Aorta (tissue), 5 donors: ENCODE measurements at regions not wholly inside any gene's neighbourhood (a gene's known extent, or its start where the extent isn't known, plus 50 kb on each side); places are given as distances from the start of the nearest gene placed in this dataset.

Source experiments
- ATAC-seq: fragments of 200-7000 bp; cut with Tn5 transposase; one replicate; pipeline ENCODE4 v1.9.1; 2022; ENCODE audit warnings: moderate library complexity; ENCODE audit not compliant: low FRiP score
- DNase-seq, 2 donors: peaks; one replicate each; pipeline ENCODE4 v3.0.0-alpha.2; 2020
- H3K27ac ChIP-seq, 2 donors: one replicate each; pipeline ENCODE4 v1.5.1; 2013; ENCODE audit warnings: low read length in 2 of 2, mild to moderate bottlenecking in 2 of 2, moderate library complexity in 2 of 2, control low read depth in 1 of 2, inconsistent platforms in 1 of 2, low read depth in 1 of 2
- H3K27me3 ChIP-seq, 2 donors: one replicate each; pipeline ENCODE4 v1.6.1; 2013; ENCODE audit warnings: control low read depth in 1 of 2, low read length in 1 of 2, mild to moderate bottlenecking in 1 of 2, moderate library complexity in 1 of 2; ENCODE audit not compliant: insufficient read depth in 2 of 2, control insufficient read depth in 1 of 2
- H3K36me3 ChIP-seq, 2 donors: one replicate each; pipeline ENCODE4 v1.6.1; 2013; ENCODE audit warnings: control low read depth in 1 of 2, low read length in 1 of 2, mild to moderate bottlenecking in 1 of 2; ENCODE audit not compliant: insufficient read depth in 2 of 2, control insufficient read depth in 1 of 2
- H3K4me1 ChIP-seq, 2 donors: one replicate each; pipeline ENCODE4 v1.6.1; 2013; ENCODE audit warnings: low read length in 2 of 2, control low read depth in 1 of 2, mild to moderate bottlenecking in 1 of 2, moderate library complexity in 1 of 2; ENCODE audit not compliant: insufficient read depth in 2 of 2, control insufficient read depth in 1 of 2
- H3K4me3 ChIP-seq, 2 donors: one replicate each; pipeline ENCODE4 v1.5.1; 2013; ENCODE audit warnings: low read length in 2 of 2, control low read depth in 1 of 2, mild to moderate bottlenecking in 1 of 2
- H3K9me3 ChIP-seq: one replicate; pipeline ENCODE4 v1.6.1; 2013; ENCODE audit warnings: mild to moderate bottlenecking, low read length; ENCODE audit not compliant: control insufficient read depth
- WGBS, 2 donors: extraction: QIAGEN DNeasy Blood & Tissue Kit; methylation state at CpG; one replicate each; pipeline ENCODE4 v1.1.7; 2013; 5-methylcytosine and 5-hydroxymethylcytosine counted together
- intact Hi-C, 2 donors: fragments of 100-400 bp; cut with DNase I; formaldehyde crosslinking; loops; one replicate each; pipeline versions ENCODE4 v1.14.2 to v1.15.0; 2022
- donor health status: healthy with polysubstance abuse.
- donor health status: Bipolar disorder and iron deficiency.
- donor health status: DM: no; HTN: no; CAD: no.
- donor health status: DM: no; HTN: no; CAD: no.
- donor health status: DM: yes; HTN: yes; CAD: no.

GRCh38 chr1:223003549-223003948 is 139.5 kb downstream of the TLR5 start:
- no peak for DNase-seq
- Histone ChIP-seq H3K27ac (no peak overlapping the region), H3K4me3 (no peak overlapping the region), H3K4me1 (peaks cover 0 to 6% of the 10 kb centered on the region in 2 donors), H3K9me3 (no peaks in the 10 kb centered on the region), H3K36me3 (peaks cover 0 to 4% of the 10 kb centered on the region in 2 donors), H3K27me3 (no peaks in the 10 kb centered on the region)
- WGBS, 2 donors = 96 to 97% methylated on average over 9 of the region's 9 CpGs
- intact Hi-C loops = loop anchor here in 1 of 2 donors (10.0 kb wide), 1 partner anchor 209 kb away; no protein-coding TSS in a partner anchor
- no peak for ATAC-seq

GRCh38 chr1:223006371-223006770 is 136.7 kb downstream of the TLR5 start:
- 93 to 96% methylated on average over 5 of the region's 5 CpGs for WGBS, 2 donors
- Histone ChIP-seq H3K27ac (no peak overlapping the region), H3K4me1 (no peaks in the 10 kb centered on the region), H3K27me3 (no peaks in the 10 kb centered on the region), H3K36me3 (peaks cover 0 to 4% of the 10 kb centered on the region in 2 donors), H3K9me3 (no peaks in the 10 kb centered on the region), H3K4me3 (no peak overlapping the region)
- no peak for DNase-seq
- intact Hi-C loops = loop anchor here in 1 of 2 donors (10.0 kb wide), 1 partner anchor 212 kb away; no protein-coding TSS in a partner anchor
- ATAC-seq = no peak

GRCh38 chr1:223006917-223007648 is 136.0 kb downstream of the TLR5 start:
- DNase-seq = no peak
- Histone ChIP-seq H3K27me3 (no peaks in the 10 kb centered on the region), H3K4me1 (no peaks in the 10 kb centered on the region), H3K4me3 (no peak overlapping the region), H3K36me3 (peaks cover 0 to 4% of the 10 kb centered on the region in 2 donors), H3K27ac (no peak overlapping the region), H3K9me3 (no peaks in the 10 kb centered on the region)
- ATAC-seq = no peak
- intact Hi-C loops = loop anchor here in 1 of 2 donors (10.0 kb wide), 1 partner anchor 212 kb away; no protein-coding TSS in a partner anchor
- 44 to 56% methylated on average over 11 of the region's 11 CpGs for WGBS, 2 donors

GRCh38 chr1:223007935-223008334 is 135.1 kb downstream of the TLR5 start:
- Histone ChIP-seq H3K27ac (no peak overlapping the region), H3K36me3 (no peaks in the 10 kb centered on the region), H3K9me3 (no peaks in the 10 kb centered on the region), H3K4me1 (no peaks in the 10 kb centered on the region), H3K4me3 (no peak overlapping the region), H3K27me3 (no peaks in the 10 kb centered on the region)
- ATAC-seq (no peak), DNase-seq (no peak)
- intact Hi-C loops = loop anchor here in 1 of 2 donors (10.0 kb wide), 1 partner anchor 213 kb away; no protein-coding TSS in a partner anchor
- 82 to 83% methylated on average over 7 of the region's 7 CpGs for whole genome bisulfite sequencing, 2 donors

- DNase-seq = no peak
- no peaks in the 10 kb centered on the region for H3K4me1 ChIP-seq
- no peak overlapping the region for H3K4me3 ChIP-seq
- no peaks in the 10 kb centered on the region for H3K27me3 ChIP-seq
- no peak overlapping the region for H3K27ac ChIP-seq
- no peak for ATAC-seq
- no peaks in the 10 kb centered on the region for H3K9me3 ChIP-seq
- no peaks in the 10 kb centered on the region for H3K36me3 ChIP-seq
- intact Hi-C loops = loop anchor here in 1 of 2 donors (10.0 kb wide), 1 partner anchor 214 kb away; no protein-coding TSS in a partner anchor
- 56 to 59% methylated on average over 2 of the region's 2 CpGs for WGBS, 2 donors
Observed at GRCh38 chr1:223008808-223009207, 134.2 kb downstream of the TLR5 start.

GRCh38 chr1:223009406-223009805 is 133.6 kb downstream of the TLR5 start:
- Histone ChIP-seq H3K4me3 (no peak overlapping the region), H3K27me3 (no peaks in the 10 kb centered on the region), H3K4me1 (no peaks in the 10 kb centered on the region), H3K27ac (no peak overlapping the region), H3K36me3 (no peaks in the 10 kb centered on the region), H3K9me3 (no peaks in the 10 kb centered on the region)
- DNase-seq (no peak), ATAC-seq (no peak)
- intact Hi-C loops = loop anchor here in 1 of 2 donors (10.0 kb wide), 1 partner anchor 215 kb away; no protein-coding TSS in a partner anchor
- 54 to 60% methylated on average over 3 of the region's 3 CpGs for WGBS, 2 donors

GRCh38 chr1:223010582-223011504 is 132.2 kb downstream of the TLR5 start:
- Histone ChIP-seq H3K27me3 (no peaks in the 10 kb centered on the region), H3K9me3 (no peaks in the 10 kb centered on the region), H3K4me1 (no peaks in the 10 kb centered on the region), H3K4me3 (no peak overlapping the region), H3K36me3 (no peaks in the 10 kb centered on the region), H3K27ac (no peak overlapping the region)
- ATAC-seq = no peak
- intact Hi-C loops = no loop called here
- 10 to 23% methylated on average over 8 of the region's 8 CpGs for WGBS, 2 donors
- no peak for DNase-seq

- no peaks in the 10 kb centered on the region for H3K36me3 ChIP-seq
- no peaks in the 10 kb centered on the region for H3K4me1 ChIP-seq
- ATAC-seq (no peak), DNase-seq (no peak)
- H3K27ac ChIP-seq = no peak overlapping the region
- no peaks in the 10 kb centered on the region for H3K9me3 ChIP-seq
- intact Hi-C loops = no loop called here
- WGBS, 2 donors = 86 to 87% methylated on average over 5 of the region's 5 CpGs
- H3K27me3 ChIP-seq = no peaks in the 10 kb centered on the region
- H3K4me3 ChIP-seq = no peak overlapping the region
Observed at GRCh38 chr1:223011505-223011856, 131.6 kb downstream of the TLR5 start.
